Stimulated activated CD4-positive, alpha-beta T cell treated with anti-CD3 and anti-CD28 coated beads, Interleukin-15, amount 100 ng/mL, for 48 hours (primary cell): ENCODE measurements at regions not wholly inside any gene's neighbourhood (a gene's known extent, or its start where the extent isn't known, plus 50 kb on each side); places are given as distances from the start of the nearest gene placed in this dataset.

Source experiments
- DNase-seq, 2 donors: peaks; one replicate each; pipeline ENCODE4 v3.0.0-alpha.2; 2020; ENCODE audit warnings: low read depth in 2 of 2

- DNase-seq, result no peak
These were observed 88.8 kb upstream of the PRR5 start for GRCh38 chr22:44613196-44613595.

- DNase-seq, result no peak
These were observed 90.0 kb upstream of the PRR5 start for GRCh38 chr22:44611880-44612496.

GRCh38 chr22:44610071-44610470, 91.9 kb upstream of the PRR5 start:
- no peak for DNase-seq

- DNase-seq, result no peak
These were observed 92.5 kb upstream of the PRR5 start for GRCh38 chr22:44609400-44609988.

- no peak for DNase-seq
These were observed 93.2 kb upstream of the PRR5 start for GRCh38 chr22:44608597-44609399.

GRCh38 chr22:44606126-44606525, 95.9 kb upstream of the PRR5 start:
- DNase-seq, result no peak

- DNase-seq, result no peak
These were observed 96.5 kb upstream of the PRR5 start for GRCh38 chr22:44605486-44605885.

- DNase-seq, result no peak
These were observed 97.0 kb upstream of the PRR5 start for GRCh38 chr22:44604991-44605390.

GRCh38 chr22:44604455-44604854, 97.5 kb upstream of the PRR5 start:
- no peak for DNase-seq

GRCh38 chr22:44603767-44604166, 98.2 kb upstream of the PRR5 start:
- DNase-seq, result no peak

- no peak for DNase-seq
These were observed 100.3 kb upstream of the PRR5 start for GRCh38 chr22:44601725-44602124.

- DNase-seq, result no peak
These were observed 100.8 kb upstream of the PRR5 start for GRCh38 chr22:44601189-44601588.

GRCh38 chr22:44600207-44600785, 101.7 kb upstream of the PRR5 start:
- no peak for DNase-seq

- DNase-seq, result no peak
These were observed 101.6 kb upstream of the RTL6 start for GRCh38 chr22:44599500-44600140.

- no peak for DNase-seq
These were observed 101.1 kb upstream of the RTL6 start for GRCh38 chr22:44599084-44599483.

- DNase-seq, result no peak
These were observed 99.6 kb upstream of the RTL6 start for GRCh38 chr22:44597616-44598015.

GRCh38 chr22:44596396-44597125, 98.5 kb upstream of the RTL6 start:
- no peak for DNase-seq

GRCh38 chr22:44595841-44596341, 97.9 kb upstream of the RTL6 start:
- no peak for DNase-seq

- no peak for DNase-seq
These were observed 96.9 kb upstream of the RTL6 start for GRCh38 chr22:44594951-44595350.

- DNase-seq, result no peak
These were observed 94.8 kb upstream of the RTL6 start for GRCh38 chr22:44592824-44593148.

- no peak for DNase-seq
These were observed 94.2 kb upstream of the RTL6 start for GRCh38 chr22:44592126-44592823.
